IMR-90 (cell line): ENCODE measurements at regions not wholly inside any gene's neighbourhood (a gene's known extent, or its start where the extent isn't known, plus 50 kb on each side); places are given as distances from the start of the nearest gene placed in this dataset.
A peak's percentile ranks its signal among the peaks of the same experiment; 100 is the strongest.

Source experiments
- ATAC-seq: fragments of 200-7000 bp; cut with Tn5 transposase; 2 replicates; pipeline ENCODE4 v1.9.1; 2020; ENCODE audit warnings: low read depth, mild to moderate bottlenecking, moderate library complexity
- BruUV-seq: library from RNA; stranded (reverse); fragments of 400-500 nt; replicated peaks from 2 replicates; lab custom pipeline; 2021; lab: Mats Ljungman, UMichigan
- CTCF ChIA-PET: fragments of 300-600 bp; formaldehyde crosslinking; extraction: SDS; loops from one replicate; lab custom pipeline; 2021; ENCODE audit warnings: antibody characterized with exemption; lab: Yijun Ruan, JAX
- POLR2A ChIA-PET: fragments of 300-600 bp; sonication (Branson Sonifier 250); formaldehyde crosslinking; loops from one replicate; lab custom pipeline; 2022; ENCODE audit warnings: antibody characterized with exemption; ENCODE audit not compliant: unreplicated experiment; lab: Charles Lee
- DNase-seq: peaks from one replicate; pipeline ENCODE4 v3.0.0; 2013
- H2AFZ ChIP-seq: replicated peaks from 2 replicates; pipeline ENCODE3; 2013; ENCODE audit warnings: low read length, mild to moderate bottlenecking; ENCODE audit not compliant: poor library complexity
- H2AK5ac ChIP-seq: 2 replicates; pipeline ENCODE4 v1.6.1; 2013; ENCODE audit warnings: low read depth, low read length, inconsistent platforms
- H2AK9ac ChIP-seq: replicated peaks from 2 replicates; pipeline ENCODE3; 2013; ENCODE audit warnings: mild to moderate bottlenecking, low read depth, low read length, moderate library complexity; ENCODE audit not compliant: poor library complexity
- H2BK120ac ChIP-seq: 2 replicates; pipeline ENCODE4 v1.6.1; 2013; ENCODE audit warnings: low read depth, low read length, inconsistent platforms
- H2BK15ac ChIP-seq: 3 replicates; pipeline ENCODE4 v1.6.1; 2013; ENCODE audit warnings: low read depth, low read length, inconsistent platforms
- H2BK20ac ChIP-seq: 2 replicates; pipeline ENCODE4 v1.6.1; 2013; ENCODE audit warnings: low read depth, mild to moderate bottlenecking, inconsistent platforms, low read length, moderate library complexity
- H2BK5ac ChIP-seq: 2 replicates; pipeline ENCODE4 v1.6.1; 2013; ENCODE audit warnings: mild to moderate bottlenecking, low read depth, low read length, inconsistent platforms; ENCODE audit not compliant: poor library complexity, severe bottlenecking
- H3K14ac ChIP-seq: replicated peaks from 2 replicates; pipeline ENCODE4 v1.6.1; 2013; ENCODE audit warnings: low read depth, low read length, inconsistent platforms
- H3K18ac ChIP-seq: 2 replicates; pipeline ENCODE4 v1.6.1; 2013; ENCODE audit warnings: low read depth, low read length, control low read depth
- H3K23ac ChIP-seq: 2 replicates; pipeline ENCODE4 v1.6.1; 2013; ENCODE audit warnings: low read depth, low read length, inconsistent platforms
- H3K27ac ChIP-seq: 2 replicates; pipeline ENCODE4 v1.5.1; 2013; ENCODE audit warnings: mild to moderate bottlenecking, control low read depth, low read length; ENCODE audit not compliant: insufficient read depth
- H3K27me3 ChIP-seq: 2 replicates; pipeline ENCODE4 v1.6.1; 2013; ENCODE audit warnings: low read length; ENCODE audit not compliant: control insufficient read depth, insufficient read depth
- H3K36me3 ChIP-seq: 2 replicates; pipeline ENCODE4 v1.6.1; 2013; ENCODE audit warnings: low read length, mixed read lengths; ENCODE audit not compliant: control insufficient read depth, insufficient read depth
- H3K4ac ChIP-seq: 2 replicates; pipeline ENCODE4 v1.6.1; 2013; ENCODE audit warnings: low read depth, low read length, inconsistent platforms
- H3K4me1 ChIP-seq: 2 replicates; pipeline ENCODE4 v1.6.1; 2013; ENCODE audit warnings: low read length, mixed read lengths; ENCODE audit not compliant: control insufficient read depth, insufficient read depth
- H3K4me2 ChIP-seq: 2 replicates; pipeline ENCODE4 v1.6.1; 2013; ENCODE audit warnings: low read depth, mild to moderate bottlenecking, control low read depth, low read length, moderate library complexity
- H3K4me3 ChIP-seq: 2 replicates; pipeline ENCODE4 v1.5.1; 2013; ENCODE audit warnings: low read depth, mild to moderate bottlenecking, control low read depth, low read length, moderate library complexity; ENCODE audit not compliant: insufficient read depth
- H3K56ac ChIP-seq: 2 replicates; pipeline ENCODE4 v1.6.1; 2013; ENCODE audit warnings: low read length, inconsistent platforms; ENCODE audit not compliant: insufficient read depth; ENCODE audit errors: extremely low read depth
- H3K79me1 ChIP-seq, 2 experiments: 2 replicates each; pipeline ENCODE4 v1.6.1; 2013; ENCODE audit warnings: low read length in 2 of 2, inconsistent platforms in 1 of 2, low read depth in 1 of 2
- H3K9ac ChIP-seq: 2 replicates; pipeline ENCODE4 v1.6.1; 2013; ENCODE audit warnings: low read depth, low read length, control low read depth
- H3K9me1 ChIP-seq: 2 replicates; pipeline ENCODE4 v1.6.1; 2013; ENCODE audit warnings: low read length, inconsistent platforms; ENCODE audit not compliant: insufficient read depth
- H3K9me3 ChIP-seq: 2 replicates; pipeline ENCODE4 v1.6.1; 2013; ENCODE audit warnings: low read length; ENCODE audit not compliant: control insufficient read depth, insufficient read depth
- H4K20me1 ChIP-seq: 2 replicates; pipeline ENCODE4 v1.6.1; 2013; ENCODE audit warnings: low read length, inconsistent platforms; ENCODE audit not compliant: insufficient read depth
- H4K5ac ChIP-seq: 2 replicates; pipeline ENCODE4 v1.6.1; 2013; ENCODE audit warnings: mild to moderate bottlenecking, low read depth, low read length, control low read depth
- H4K8ac ChIP-seq, 2 experiments: 2 replicates each; pipeline ENCODE4 v1.6.1; 2013; ENCODE audit warnings: low read depth in 2 of 2, low read length in 2 of 2, control low read depth in 1 of 2, inconsistent platforms in 1 of 2
- H4K91ac ChIP-seq: 2 replicates; pipeline ENCODE4 v1.6.1; 2013; ENCODE audit warnings: low read depth, low read length, inconsistent platforms; ENCODE audit not compliant: insufficient read depth
- CEBPB ChIP-seq: IDR thresholded peaks from 2 replicates; pipeline ENCODE4 v1.6.1; 2012; ENCODE audit warnings: low read depth, low read length, improper control_type of control experiment
- MAZ ChIP-seq: IDR thresholded peaks from 2 replicates; pipeline ENCODE4 v1.6.1; 2012; ENCODE audit warnings: low read depth, mild to moderate bottlenecking, low read length, improper control_type of control experiment, moderate library complexity, borderline replicate concordance
- POLR2A ChIP-seq: IDR thresholded peaks from 2 replicates; pipeline ENCODE4 v1.6.1; 2012; ENCODE audit warnings: mild to moderate bottlenecking, low read depth, low read length
- RAD21 ChIP-seq: IDR thresholded peaks from 2 replicates; pipeline ENCODE4 v1.6.1; 2012; ENCODE audit warnings: low read length, improper control_type of control experiment
- RCOR1 ChIP-seq: IDR thresholded peaks from 2 replicates; pipeline ENCODE4 v1.6.1; 2012; ENCODE audit warnings: mild to moderate bottlenecking, low read length, improper control_type of control experiment; ENCODE audit not compliant: insufficient replicate concordance
- WGBS, 2 experiments: methylation state at CpG; one replicate each; pipeline versions ENCODE4 v1.1.5 to v1.1.7; 2013; ENCODE audit warnings: missing lambda C conversion rate in 2 of 2; ENCODE audit not compliant: insufficient read length in 1 of 2; ENCODE audit errors: extremely low coverage in 2 of 2; 5-methylcytosine and 5-hydroxymethylcytosine counted together
- dilution Hi-C: fragments of 300-500 bp; cut with HindIII; formaldehyde crosslinking; loops from one replicate; pipeline ENCODE4 v1.14.3; 2018; ENCODE audit warnings: low sequenced_read_pairs; ENCODE audit not compliant: unreplicated experiment
- in situ Hi-C: fragments of 300-500 bp; cut with MboI; formaldehyde crosslinking; loops from 3 replicates; pipeline ENCODE4 v1.14.3; 2019; ENCODE audit warnings: low sequenced_read_pairs, inconsistent platforms, mixed read lengths
- intact Hi-C: fragments of 100-400 bp; cut with micrococcal nuclease; formaldehyde crosslinking; loops from 2 replicates; pipeline ENCODE4 v1.10.0; 2022
- TF ChIP-seq, protein P1 (sequence below): conservative IDR thresholded peaks from 2 replicates; pipeline ENCODE4 v1.5.1; 2012; ENCODE audit warnings: mild to moderate bottlenecking, low read depth, low read length, improper control_type of control experiment

GRCh38 chr5:58261605-58262004 lies 198.3 kb downstream of the PLK2 start:
- Histone ChIP-seq H3K4me3 (no peak overlapping the region), H3K14ac (peak overlapping the region; percentile 12; the same call in 1 of the 2 replicates), H3K9me1 (peaks cover 6% of the 10 kb centered on the region; the same call in 1 of the 2 replicates), H4K20me1 (no peaks in the 10 kb centered on the region), H2AK5ac (peak overlapping the region; percentile 54; the same call in 1 of the 2 replicates), H4K5ac (0 out of 2 replicates have a peak overlapping the region, but pooled peaks have one; percentile 10), H2BK5ac (peak overlapping the region; percentile 40), H3K18ac (peak overlapping the region; percentile 30; the same call in 1 of the 2 replicates), H2AFZ (peak overlapping the region; percentile 19), H4K91ac (no peak overlapping the region), H2AK9ac (no peak overlapping the region), H3K56ac (no peak overlapping the region), H3K4ac (peak overlapping the region; percentile 30; the same call in 1 of the 2 replicates), H3K36me3 (no peaks in the 10 kb centered on the region), H2BK20ac (peak overlapping the region; percentile 73), H2BK15ac (peak overlapping the region; percentile 24; the same call in 1 of the 3 replicates), H3K27me3 (no peaks in the 10 kb centered on the region), H3K4me1 (peaks cover 4% of the 10 kb centered on the region), H3K9ac (no peak overlapping the region), H4K8ac (peak overlapping the region in 1 of 2 experiments; percentile 71; a peak in 2 of 4 replicates), H3K4me2 (no peak overlapping the region), H2BK120ac (peak overlapping the region; percentile 53; the same call in 1 of the 2 replicates), H3K9me3 (no peaks in the 10 kb centered on the region), H3K79me1 (no peaks in the 10 kb centered on the region), H3K27ac (no peak overlapping the region), H3K23ac (no peak overlapping the region)
- no TSS peak for BruUV-seq
- CTCF ChIA-PET: interaction anchor here (1.1 to 1.2 kb wide), 2 partner anchors 374 to 612 kb away, joined by 3 read pairs; no protein-coding TSS in a partner anchor
- DNase-seq (peak; percentile 65), ATAC-seq (no peak; the same call in 1 of the 2 replicates)
- no peak for TF ChIP-seq MAZ
- no peak for TF ChIP-seq RCOR1
- TF ChIP-seq, protein P1, sequence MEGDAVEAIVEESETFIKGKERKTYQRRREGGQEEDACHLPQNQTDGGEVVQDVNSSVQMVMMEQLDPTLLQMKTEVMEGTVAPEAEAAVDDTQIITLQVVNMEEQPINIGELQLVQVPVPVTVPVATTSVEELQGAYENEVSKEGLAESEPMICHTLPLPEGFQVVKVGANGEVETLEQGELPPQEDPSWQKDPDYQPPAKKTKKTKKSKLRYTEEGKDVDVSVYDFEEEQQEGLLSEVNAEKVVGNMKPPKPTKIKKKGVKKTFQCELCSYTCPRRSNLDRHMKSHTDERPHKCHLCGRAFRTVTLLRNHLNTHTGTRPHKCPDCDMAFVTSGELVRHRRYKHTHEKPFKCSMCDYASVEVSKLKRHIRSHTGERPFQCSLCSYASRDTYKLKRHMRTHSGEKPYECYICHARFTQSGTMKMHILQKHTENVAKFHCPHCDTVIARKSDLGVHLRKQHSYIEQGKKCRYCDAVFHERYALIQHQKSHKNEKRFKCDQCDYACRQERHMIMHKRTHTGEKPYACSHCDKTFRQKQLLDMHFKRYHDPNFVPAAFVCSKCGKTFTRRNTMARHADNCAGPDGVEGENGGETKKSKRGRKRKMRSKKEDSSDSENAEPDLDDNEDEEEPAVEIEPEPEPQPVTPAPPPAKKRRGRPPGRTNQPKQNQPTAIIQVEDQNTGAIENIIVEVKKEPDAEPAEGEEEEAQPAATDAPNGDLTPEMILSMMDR: no peak
- TF ChIP-seq CEBPB: no peak
- no peak for TF ChIP-seq POLR2A
- TF ChIP-seq RAD21: no peak
- POLR2A ChIA-PET: interaction anchor here (1.1 kb wide), 1 partner anchor 199 kb away, joined by 3 read pairs; no protein-coding TSS in a partner anchor
- intact Hi-C loops: loop anchor here (5.0 kb wide), 1 partner anchor 196 kb away; no protein-coding TSS in a partner anchor
- in situ Hi-C loops: no loop called here
- dilution Hi-C loops: no loop called here
- WGBS, 2 experiments: no CpG with 5 or more reads among the region's 4 CpGs
